HG03095 (cell line): ENCODE measurements at regions not wholly inside any gene's neighbourhood (a gene's known extent, or its start where the extent isn't known, plus 50 kb on each side); places are given as distances from the start of the nearest gene placed in this dataset.

Experiments used
- ATAC-seq: cut with Tn5 transposase; IDR thresholded peaks from one replicate; pipeline ENCODE4 v1.9.1; 2021; ENCODE audit warnings: moderate library complexity; ENCODE audit not compliant: unreplicated experiment

DNA sequence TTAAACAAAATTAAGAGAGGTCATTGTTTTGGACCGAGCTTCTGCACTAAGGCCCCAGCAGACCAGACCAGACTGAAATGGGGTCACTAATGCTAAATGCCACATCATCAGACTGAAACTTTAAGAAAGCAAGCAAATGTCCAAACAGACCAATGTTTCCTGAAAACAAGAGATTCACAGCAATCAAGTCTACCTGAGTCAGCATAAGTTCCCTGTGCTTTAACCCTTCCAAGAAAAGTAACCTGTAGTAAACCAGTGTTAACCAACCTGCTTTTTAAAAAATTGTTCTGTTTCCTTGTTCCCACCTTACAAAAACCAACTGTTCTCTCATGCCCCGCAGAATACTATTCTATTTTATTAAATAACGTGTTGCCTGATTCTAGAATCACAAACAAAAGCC lies 241.1 kb upstream of the GADL1 start:
- ATAC-seq = no peak

DNA sequence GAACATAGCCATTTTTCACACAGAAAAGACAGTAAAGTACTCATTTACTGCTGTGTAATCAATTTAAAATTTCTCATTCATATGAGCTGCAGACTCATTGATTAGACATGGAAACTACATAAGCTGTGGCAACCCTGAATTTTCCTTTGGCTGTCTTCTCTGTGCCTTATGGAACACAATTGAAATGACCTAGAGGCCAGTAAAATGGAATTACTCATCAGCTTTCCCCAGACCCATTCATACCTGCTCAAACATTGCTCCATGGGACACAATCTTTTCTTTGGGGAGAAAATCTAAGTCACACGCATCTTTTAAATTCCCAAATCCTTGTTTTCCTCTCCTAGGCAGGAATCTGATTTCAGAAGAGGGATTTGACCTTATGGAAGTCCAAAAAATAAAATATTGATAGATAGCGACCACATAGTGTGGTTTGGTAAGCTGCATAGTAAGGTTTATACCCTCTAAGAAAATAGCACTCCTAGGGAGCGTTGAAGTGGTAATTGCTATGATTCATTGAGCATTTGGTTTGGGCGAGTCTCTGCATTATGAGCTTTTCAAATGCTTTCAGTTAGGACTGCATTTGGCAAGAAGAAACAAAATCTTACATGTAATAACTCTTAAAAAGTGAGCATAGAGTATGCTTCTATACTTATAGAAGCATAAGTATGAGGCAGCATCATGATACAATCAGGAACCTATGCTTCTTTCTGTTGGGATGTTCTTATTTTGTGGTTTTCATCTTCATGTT lies 243.4 kb upstream of the GADL1 start:
- ATAC-seq = no peak

DNA sequence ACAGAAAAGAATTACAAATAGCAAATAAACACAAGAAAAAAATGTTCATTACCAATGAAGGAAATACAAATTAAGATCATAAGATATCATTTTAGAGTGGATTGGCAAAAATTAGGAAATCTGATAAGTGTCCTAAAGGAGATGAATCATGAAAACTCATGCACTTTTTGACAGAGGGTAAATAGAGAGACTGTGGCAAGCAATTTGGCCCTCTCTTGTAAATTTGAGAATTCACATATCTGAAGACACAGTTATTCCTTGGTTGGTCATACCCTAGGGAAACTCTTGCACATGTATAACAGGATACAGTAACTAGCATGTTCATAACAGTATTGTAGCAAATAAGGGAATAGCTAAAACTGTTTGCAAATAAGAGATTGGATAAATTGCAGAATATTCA lies 246.0 kb upstream of the GADL1 start:
- no peak for ATAC-seq

DNA sequence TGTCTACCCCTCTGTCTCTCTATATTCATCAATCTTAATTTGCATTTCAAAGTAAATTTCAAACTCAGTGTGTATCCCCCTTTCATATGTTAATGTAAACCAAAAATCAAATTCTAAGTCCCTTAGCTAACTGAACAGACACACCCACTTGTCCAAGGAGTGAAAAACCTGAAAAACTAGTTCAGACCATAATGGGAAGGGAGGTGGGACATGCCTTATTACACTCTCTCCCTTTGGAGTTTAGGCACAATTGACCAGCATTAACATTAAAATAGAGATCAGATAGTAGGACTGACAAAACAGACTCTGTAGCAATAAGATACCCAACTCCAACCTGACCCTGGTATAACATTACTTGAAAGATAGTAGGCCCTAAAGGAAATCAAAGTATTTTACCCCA lies 247.7 kb upstream of the GADL1 start:
- ATAC-seq = no peak

DNA sequence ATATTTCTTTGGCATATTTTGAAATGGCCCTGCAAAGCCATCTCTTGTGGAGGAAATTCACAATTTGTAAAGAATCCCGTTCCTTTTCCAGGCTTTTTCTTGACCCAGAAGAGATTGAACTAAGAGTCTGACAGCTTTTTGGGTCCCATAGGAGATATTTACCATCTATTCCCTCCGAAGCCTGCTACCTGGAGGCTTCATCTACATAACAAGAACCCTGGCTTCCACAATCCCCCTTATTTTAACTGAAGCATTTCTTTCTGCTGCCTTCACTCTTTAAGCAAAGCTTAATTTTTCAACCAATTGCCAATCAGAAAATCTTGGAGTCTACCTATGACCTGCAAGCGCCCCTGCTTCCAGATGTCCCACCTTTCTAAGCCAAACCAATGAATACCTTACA lies 248.1 kb upstream of the GADL1 start:
- ATAC-seq = no peak

DNA sequence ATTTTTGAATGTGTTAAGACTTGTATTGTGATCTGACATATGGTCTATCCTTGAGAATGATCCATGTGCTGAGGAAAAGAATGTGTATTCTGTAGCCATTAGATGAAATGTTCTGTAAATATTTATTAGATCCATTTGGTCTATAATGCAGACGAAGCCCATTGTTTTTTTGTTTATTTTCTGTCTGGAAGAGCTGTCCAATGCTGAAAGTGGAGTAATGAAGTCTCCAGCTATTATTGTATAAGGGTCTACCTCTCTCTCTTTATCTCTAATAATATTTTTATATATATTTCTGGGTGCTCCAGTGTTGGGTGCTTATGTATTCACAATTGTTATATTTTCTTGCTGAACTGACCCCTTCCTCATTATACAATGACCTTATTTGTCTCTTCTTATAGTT lies 250.6 kb upstream of the GADL1 start:
- ATAC-seq = no peak

DNA sequence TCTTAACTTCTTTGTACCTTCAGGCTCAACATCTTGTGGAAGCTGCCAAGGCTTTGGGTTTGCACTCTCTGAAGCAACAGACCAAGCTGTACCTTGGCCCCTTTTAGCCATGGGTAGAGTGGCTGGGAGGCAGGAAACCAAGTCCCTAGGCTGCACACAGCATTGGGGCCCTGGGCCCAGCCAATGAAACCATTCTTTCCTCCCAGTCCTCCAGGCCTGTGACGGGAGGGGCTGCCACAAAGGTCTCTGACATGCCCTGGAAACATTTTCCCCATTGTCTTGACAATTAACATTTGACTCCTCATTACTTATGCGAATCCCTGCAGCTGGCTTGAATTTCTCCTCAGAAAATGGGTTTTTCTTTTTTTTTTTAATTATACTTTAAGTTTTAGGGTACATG lies 253.1 kb upstream of the GADL1 start:
- ATAC-seq = no peak

DNA sequence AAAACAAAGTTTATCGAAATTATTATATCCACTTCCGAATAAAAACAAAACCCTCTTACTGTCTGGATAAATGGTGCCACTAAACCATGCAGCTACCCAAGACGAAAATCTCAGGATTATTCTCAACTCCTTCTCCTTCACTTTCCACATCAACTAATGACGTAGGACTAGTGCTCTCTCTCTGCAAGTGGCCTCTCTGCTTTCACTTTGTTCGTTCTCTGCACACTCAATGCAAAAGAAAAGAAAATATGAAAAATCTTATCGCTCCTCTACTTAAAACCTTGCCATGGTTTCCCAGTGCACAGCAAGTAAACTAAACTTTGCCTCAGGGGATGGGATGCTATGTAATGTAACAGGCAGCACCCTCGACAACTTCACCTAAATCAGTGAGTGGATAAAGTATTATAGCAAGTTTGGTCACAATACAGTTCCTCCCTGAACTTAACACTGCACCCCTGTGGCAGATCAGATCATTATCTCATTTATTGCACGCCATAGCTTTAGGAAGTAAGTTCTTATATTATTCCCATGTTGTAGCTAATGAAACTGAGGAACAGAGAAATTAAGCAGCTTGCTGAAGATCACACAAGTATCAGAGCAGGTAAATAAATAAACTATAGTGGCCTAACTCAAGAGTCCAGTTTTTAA lies 262.7 kb upstream of the GADL1 start:
- ATAC-seq = no peak

DNA sequence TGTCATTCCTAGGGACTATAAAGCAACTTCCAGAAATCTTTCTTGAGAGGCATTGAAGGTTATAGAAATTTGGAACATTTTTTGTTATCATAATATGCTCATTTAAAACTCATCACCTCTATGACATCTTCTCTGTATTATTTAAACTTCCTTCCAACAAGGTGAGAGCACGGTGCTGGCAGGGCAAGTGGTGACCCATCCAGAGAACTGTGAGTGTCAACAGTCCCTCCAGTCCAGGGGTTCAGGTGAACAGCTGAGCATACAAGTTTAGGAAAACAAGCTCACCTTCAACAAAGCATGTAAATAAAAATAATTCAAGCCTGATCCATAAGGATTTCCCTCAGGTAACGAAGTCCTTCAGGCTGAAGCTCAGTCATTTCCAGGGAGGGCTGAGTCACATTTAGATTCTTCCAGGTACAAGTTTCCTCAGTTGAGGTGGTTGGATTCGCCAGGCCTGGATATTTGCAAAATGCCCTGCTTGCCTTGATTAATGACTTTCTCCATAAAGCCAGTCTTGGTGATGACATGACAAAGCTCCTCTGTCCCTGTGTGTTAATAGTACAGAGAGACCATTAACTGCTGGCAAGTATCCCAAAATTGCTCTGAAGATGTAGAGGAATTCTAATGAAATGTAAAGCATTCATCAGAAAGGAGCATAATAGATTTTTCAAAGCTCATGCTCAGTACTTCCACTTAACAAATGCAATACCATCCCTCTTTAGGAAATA lies 263.6 kb upstream of the GADL1 start:
- ATAC-seq = no peak

DNA sequence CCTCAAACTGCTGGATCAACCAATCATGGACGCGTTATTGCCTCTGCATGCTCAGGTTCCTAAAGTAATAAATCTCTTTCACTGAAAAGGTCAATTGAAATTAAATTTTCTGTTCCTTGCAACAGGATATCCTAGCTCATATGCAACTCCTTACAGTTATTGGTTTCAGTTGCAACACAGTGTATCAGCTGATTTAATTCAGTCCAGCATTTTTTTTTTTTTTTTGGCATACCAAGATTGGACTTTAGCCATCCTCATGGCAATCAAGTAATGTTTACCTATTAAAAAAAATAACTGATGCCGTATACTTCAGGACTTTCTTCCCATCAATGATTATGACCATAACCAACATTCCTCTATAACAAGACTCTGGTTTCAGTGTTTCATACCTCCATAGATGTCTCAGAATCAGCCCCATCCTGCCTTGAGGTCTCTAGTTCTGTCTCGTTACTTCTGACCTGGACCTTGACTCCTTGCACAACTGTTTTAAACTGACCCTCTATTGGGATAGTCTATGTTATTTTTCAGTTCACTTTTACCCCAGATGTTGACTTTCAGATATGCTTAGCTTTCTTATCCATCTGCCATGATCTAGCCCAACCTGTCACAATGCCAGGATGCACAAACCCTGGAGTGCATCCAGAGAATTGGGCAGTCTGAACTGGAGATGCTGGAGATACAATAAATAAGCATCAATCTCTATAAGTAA lies 265.0 kb upstream of the GADL1 start:
- no peak for ATAC-seq

DNA sequence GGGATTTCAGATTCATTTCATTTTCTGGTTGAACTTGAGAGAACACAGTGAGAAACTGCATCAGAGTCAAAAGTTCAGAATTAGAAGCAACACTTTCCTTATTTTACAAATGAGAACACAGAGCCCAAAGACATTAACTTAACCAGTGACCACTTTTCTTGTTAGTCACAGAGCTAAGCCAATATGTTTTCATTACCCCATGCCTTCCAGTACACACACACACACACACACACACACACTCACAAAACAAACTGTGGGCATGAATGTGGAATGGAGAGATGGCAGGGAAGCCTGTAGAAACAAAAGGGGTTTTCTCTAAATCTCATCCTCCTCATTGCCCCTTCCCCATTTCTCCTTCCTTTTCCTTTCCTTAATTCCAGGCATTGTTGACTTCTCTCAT lies 267.4 kb upstream of the GADL1 start:
- no peak for ATAC-seq

DNA sequence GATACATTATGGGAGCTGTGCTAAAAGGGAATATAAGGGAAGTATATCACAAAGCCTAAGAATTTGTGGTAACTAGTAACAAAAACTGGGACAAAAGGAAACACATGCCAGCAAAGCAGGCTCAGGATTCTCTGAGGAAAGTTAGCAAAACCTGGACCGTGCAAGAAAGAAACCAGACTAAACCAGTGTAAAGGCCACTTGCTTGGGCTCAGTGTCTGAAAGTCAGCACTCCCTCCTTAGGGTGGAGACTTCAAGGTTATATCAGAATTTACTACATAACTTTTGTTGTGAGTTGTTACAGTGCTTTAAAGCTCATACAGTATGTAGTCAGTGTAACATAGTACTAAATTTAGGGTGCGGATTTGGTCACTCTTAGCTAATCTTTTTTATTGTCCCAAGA lies 269.9 kb upstream of the GADL1 start:
- no peak for ATAC-seq

DNA sequence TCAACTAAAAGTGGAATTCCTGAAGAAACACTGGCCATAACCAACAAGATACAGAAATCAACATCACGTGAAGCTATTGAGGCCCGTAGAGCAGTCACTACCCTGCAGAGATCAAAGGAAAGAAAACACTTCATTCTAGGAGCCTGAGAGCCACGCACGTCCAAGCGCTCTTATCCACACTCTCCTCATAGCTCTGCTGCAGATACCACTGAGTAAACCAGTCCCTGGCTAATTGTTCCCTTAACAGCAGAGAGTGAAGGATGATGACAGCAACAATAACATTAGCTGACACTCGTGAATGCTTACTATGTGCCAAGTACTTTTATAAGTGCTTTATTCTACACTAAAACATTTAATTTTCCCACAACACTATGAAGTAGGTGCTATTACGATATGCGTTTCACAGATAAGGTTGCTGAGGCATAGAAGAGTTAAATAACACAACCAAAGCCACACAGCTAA lies 271.0 kb upstream of the GADL1 start:
- no peak for ATAC-seq

DNA sequence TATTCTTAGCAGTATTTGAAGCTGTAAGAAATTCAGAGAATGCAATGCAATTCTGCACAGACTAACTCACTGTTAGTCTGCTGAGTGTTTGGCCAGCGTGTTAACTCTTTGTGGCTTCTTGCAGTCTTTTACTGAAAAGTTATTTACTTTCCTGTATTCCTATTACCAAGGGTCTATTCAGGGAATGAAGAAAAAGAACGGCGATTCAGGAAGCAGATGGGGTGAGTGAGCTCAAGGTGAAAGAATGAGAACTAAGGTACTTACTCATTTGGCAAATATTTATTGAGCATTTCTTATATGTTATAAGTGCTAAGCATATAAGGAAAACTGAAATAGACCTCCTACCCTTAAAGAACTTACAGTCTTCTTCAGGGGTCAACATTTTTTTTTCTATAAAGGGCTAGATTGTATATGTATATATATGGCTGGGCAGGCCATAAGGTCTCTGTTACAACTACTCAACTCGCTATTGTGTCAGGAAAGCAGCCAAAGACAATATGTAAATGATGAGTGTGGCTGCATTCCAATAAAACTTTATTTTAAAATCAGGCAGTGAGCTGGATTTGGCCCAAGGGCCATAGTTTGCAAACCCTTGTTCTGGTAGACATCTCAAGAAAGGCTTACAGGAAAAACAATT lies 271.9 kb upstream of the GADL1 start:
- ATAC-seq = no peak

DNA sequence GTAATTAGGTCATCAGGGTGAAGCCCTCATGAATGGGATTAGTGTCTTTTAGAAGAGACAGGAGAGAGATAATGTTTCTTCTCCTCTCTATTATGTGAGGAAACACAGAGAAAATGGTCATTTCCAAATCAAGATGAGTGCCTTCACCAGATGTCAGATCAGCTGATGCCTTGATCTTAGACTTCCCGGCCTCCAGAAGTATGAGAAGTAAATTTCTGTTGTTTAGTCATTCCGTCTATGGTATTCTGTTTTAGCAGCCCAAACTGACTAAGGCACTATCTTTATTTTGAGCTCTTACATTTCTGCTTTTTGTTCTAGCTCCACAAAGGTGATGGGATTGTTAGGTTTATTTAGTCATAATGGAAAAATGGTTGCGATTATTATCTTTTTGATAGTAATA lies 273.2 kb upstream of the GADL1 start:
- ATAC-seq = no peak

DNA sequence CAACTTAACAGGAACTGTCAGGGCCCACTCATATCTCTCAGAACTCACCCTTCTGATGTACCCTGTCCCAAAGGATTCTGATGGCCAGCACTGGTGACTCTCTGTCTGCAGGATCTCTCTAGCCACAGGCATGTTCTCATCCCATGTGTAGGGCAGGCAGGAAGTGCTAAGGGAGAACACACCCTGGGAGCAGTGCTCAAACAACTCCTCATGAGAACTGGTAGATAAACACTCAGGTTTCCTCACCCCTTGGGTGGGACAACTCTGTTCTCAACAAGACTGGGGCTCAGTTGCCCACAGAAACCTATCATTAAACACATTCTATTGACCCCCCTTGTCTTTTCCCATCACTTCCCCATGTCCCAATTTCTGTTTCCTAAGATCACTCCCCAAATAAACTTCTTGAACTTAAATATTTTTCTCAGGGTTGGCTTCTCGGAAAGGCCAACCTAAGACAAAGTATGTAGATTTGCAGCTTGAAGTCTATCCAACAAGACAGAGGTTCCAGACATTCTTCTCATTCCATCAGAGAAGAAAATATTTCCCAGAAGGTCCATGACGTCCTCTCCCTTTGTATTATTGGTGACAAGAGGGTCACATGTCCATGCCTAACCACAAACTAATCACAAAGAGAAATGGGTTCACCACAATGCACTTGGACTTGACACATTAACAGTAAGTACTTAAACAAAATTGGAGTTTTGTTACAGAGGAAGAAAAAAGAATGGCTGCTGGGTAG lies 276.6 kb upstream of the GADL1 start:
- no peak for ATAC-seq

DNA sequence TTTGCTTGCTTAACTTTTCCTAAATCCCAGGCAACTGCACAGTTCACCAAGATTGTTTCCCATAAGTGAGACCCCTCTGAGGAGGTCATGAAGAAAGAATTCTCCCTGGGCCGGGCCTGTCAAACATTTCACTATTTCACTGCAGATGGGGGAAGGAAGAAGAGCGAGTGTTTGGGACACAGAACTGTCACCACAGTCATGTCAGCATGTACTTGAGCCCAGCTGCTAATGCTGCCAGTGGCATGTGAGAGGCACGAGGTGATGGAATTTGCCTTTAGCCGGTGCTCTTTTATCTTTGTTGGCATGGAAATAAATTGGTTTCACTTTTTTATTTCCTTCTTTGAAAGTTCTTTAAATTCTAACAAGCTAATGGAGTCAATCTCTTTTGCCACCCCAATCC lies 277.9 kb upstream of the GADL1 start:
- ATAC-seq = no peak

DNA sequence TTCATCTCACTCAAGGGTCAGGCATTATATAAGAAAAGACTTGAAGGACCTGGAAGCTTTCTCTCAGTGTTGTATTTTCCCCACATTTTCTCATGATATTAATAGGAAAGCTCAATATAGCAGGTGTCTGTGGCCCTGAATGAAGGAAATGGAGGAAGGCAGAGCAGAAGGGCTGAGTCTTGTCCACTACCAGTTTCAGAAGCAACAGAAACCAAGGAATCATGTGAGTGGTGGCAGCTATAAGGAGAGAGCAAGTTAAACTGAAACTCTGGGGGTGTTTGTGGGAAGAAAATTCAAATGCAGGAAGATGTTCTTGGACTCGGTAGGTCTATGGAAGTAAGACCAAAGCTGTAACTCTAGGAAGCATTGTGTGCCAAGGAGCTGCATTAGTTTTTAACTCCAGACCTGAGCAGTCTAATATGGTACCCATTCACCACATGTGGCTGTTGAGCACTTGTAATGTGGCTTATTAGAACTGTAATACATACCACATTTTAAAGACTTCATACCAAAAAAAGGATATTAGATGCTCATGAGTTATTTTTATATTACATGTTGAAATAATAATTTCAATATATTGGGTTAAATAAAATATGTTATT lies 278.8 kb upstream of the GADL1 start:
- no peak for ATAC-seq

DNA sequence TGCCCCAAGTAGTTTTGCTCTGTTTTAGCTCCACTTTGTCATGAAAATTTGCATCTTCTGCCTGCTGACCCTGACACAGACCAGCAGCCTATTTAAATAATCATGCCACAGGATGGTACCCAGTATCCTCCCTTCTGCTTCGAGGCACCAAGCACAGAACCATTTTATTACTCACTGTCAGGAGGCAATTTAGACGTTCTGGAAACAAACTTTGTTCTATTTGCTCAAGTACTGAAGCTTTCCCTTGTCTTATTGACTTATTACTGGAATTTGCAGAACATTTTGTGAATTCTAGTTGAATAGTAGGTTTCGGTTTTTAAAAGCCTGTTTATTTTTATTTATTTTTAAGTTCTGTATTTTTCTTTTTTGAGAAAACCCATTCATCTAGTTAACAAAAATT lies 279.6 kb upstream of the GADL1 start:
- no peak for ATAC-seq

DNA sequence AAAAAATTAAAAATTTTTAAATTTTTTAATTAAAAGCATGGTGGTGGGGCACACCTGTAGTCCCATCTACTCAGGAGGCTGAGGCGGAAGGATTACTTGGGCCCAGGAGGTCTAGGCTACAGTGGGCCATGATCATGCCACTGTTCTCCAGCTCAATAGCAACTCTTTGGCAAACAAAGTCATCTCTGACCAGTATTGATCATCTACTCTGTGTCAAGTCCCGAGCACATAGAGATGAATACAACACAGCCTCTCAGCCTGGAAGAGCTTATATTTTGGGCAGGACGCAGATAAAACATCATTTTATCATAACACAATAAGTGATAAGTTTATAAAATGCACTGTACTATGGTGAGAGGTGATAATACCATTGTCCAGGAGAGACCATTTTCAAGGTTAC lies 281.6 kb upstream of the GADL1 start:
- no peak for ATAC-seq
